ENCODE measurements at regions not wholly inside any gene's neighbourhood (a gene's known extent, or its start where the extent isn't known, plus 50 kb on each side); places are given as distances from the start of the nearest gene placed in this dataset.
"Not testable (repeated sequence)": the region's sequence is repeated elsewhere in the genome, so short reads cannot be mapped to it uniquely, and the experiment has no call there.

GRCh38 chr18:11377766-11378540, 228.6 kb upstream of the PIEZO2 start:
- no peak overlapping the region for H3K4me3 ChIP-seq
- DNase-seq (ENCODE audit: low spot score), result no peak
- no peak overlapping the region for H3K27ac ChIP-seq
- TF ChIP-seq, protein P1, sequence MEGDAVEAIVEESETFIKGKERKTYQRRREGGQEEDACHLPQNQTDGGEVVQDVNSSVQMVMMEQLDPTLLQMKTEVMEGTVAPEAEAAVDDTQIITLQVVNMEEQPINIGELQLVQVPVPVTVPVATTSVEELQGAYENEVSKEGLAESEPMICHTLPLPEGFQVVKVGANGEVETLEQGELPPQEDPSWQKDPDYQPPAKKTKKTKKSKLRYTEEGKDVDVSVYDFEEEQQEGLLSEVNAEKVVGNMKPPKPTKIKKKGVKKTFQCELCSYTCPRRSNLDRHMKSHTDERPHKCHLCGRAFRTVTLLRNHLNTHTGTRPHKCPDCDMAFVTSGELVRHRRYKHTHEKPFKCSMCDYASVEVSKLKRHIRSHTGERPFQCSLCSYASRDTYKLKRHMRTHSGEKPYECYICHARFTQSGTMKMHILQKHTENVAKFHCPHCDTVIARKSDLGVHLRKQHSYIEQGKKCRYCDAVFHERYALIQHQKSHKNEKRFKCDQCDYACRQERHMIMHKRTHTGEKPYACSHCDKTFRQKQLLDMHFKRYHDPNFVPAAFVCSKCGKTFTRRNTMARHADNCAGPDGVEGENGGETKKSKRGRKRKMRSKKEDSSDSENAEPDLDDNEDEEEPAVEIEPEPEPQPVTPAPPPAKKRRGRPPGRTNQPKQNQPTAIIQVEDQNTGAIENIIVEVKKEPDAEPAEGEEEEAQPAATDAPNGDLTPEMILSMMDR (IDR thresholded peaks at IDR 0.05), result no peak

DNA sequence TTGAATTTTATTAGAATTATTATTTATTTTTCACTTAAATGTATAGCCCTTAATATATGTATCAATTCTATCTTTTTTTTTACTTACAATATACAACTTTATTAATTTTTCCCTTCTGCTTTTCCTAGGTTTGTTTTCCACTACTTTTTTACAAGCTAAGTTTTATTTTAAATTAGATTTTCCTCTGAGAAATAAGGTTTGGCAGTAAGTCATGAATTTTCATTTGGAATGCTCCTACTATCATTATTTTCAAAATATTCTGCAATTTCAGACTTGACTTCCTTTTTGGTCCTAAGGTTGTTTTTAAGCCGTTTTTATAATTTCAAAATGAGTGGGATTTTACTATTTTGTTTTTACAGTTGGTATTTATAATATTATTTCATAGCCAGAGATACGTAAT, 222.8 kb upstream of the PIEZO2 start:
- no peak for DNase-seq (ENCODE audit: low spot score)
- no peak overlapping the region for H3K27ac ChIP-seq
- TF ChIP-seq, protein P1 (IDR thresholded peaks at IDR 0.05), result no peak

DNA sequence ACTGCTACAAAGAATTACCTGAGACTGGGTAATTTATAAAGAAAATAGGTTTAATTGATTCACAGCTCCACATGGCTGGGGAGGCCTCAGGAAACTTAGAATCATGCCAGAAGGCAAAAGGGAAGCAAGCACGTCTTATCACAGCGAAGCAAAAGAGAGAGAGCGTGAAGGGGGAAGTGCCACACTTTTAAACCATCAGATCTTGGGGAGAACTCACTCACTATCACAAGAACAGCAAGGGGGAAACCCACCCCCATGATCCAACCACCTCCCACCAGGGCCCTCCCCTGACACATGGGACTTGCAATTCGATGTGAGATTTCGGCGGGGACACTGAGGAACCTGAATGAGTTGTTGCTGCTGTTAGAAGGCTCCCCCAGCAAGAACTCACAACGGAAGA, 220.2 kb upstream of the PIEZO2 start:
- Histone ChIP-seq H3K4me3 (no peak overlapping the region), H3K27ac (no peak overlapping the region)
- TF ChIP-seq, protein P1 (IDR thresholded peaks at IDR 0.05), result no peak
- DNase-seq (ENCODE audit: low spot score), result no peak

More for the DNA sequence above, 222.8 kb upstream of the PIEZO2 start:
- no peak overlapping the region for H3K4me3 ChIP-seq

- Histone ChIP-seq H3K27ac (no peak overlapping the region), H3K4me3 (no peak overlapping the region)
- no peak for DNase-seq (ENCODE audit: low spot score)
- TF ChIP-seq, protein P1 (IDR thresholded peaks at IDR 0.05), result no peak
These were observed 218.7 kb upstream of the PIEZO2 start for GRCh38 chr18:11368020-11368419.

- TF ChIP-seq, protein P1 (IDR thresholded peaks at IDR 0.05), result no peak
- Histone ChIP-seq H3K4me3 (no peak overlapping the region), H3K27ac (no peak overlapping the region)
- no peak for DNase-seq (ENCODE audit: low spot score)
These were observed 218.0 kb upstream of the PIEZO2 start for GRCh38 chr18:11367351-11367750.

GRCh38 chr18:11366410-11366809, 217.0 kb upstream of the PIEZO2 start:
- Histone ChIP-seq H3K27ac (no peak overlapping the region), H3K4me3 (no peak overlapping the region)
- TF ChIP-seq, protein P1 (IDR thresholded peaks at IDR 0.05), result no peak
- DNase-seq (ENCODE audit: low spot score), result no peak

- no peak overlapping the region for H3K27ac ChIP-seq
- TF ChIP-seq, protein P1 (IDR thresholded peaks at IDR 0.05), result no peak
- no peak overlapping the region for H3K4me3 ChIP-seq
- no peak for DNase-seq (ENCODE audit: low spot score)
These were observed 213.5 kb upstream of the PIEZO2 start for GRCh38 chr18:11362856-11363255.

GRCh38 chr18:11361862-11362261, 212.5 kb upstream of the PIEZO2 start:
- H3K27ac ChIP-seq; H3K4me3 ChIP-seq; DNase-seq (ENCODE audit: low spot score): not testable (repeated sequence)

Measured in coronary artery (tissue), 2 donors.